ENCODE measurements at regions not wholly inside any gene's neighbourhood (a gene's known extent, or its start where the extent isn't known, plus 50 kb on each side); places are given as distances from the start of the nearest gene placed in this dataset.

GRCh38 chr13:69296130-69296529 is 811.5 kb upstream of the ATXN8OS start:
- POLR2A ChIA-PET, result no interaction called here
- Histone ChIP-seq H3K9me3 (ENCODE audit: control insufficient read depth, insufficient read depth, low read depth, low read length) (no peaks in the 10 kb centered on the region), H3K4me3 (ENCODE audit: low read depth in 2 of 2, low read length in 2 of 2) (no peak overlapping the region), H3K27me3 (ENCODE audit: control insufficient read depth, insufficient read depth, low read length) (no peaks in the 10 kb centered on the region), H3K4me1 (ENCODE audit: control insufficient read depth, insufficient read depth, low read length) (no peaks in the 10 kb centered on the region), H3K27ac (ENCODE audit: low read length) (no peak overlapping the region), H3K36me3 (ENCODE audit: control insufficient read depth, insufficient read depth, low read length) (no peaks in the 10 kb centered on the region)
- no TSS peak for BruUV-seq (replicated peaks)
- ATAC-seq, result no peak
- no peak for DNase-seq (ENCODE audit: low read depth, low spot score)
- CTCF ChIA-PET, result no interaction called here
- intact Hi-C loops (cut with micrococcal nuclease; ENCODE audit: unreplicated experiment), result no loop called here
- TF ChIP-seq SIN3A (IDR thresholded peaks at IDR 0.05; ENCODE audit: borderline replicate concordance, insufficient read depth, low read depth, low read length), result no peak
- TF ChIP-seq TCF7L2 (IDR thresholded peaks at IDR 0.05; ENCODE audit: low read depth, low read length), result no peak
- TF ChIP-seq CTCF (IDR thresholded peaks at IDR 0.05), result no peak
- TF ChIP-seq REST (IDR thresholded peaks at IDR 0.05; ENCODE audit: insufficient read depth in 1 of 2, low read depth in 2 of 2, low read length in 1 of 2), result no peak
- no peak for TF ChIP-seq POLR2AphosphoS5 (IDR thresholded peaks at IDR 0.05; ENCODE audit: low read depth, low read length)
- in situ Hi-C loops (cut with HindIII; ENCODE audit: low pct_unique_long_range_greater_than_20kb, low sequenced_read_pairs), result no loop called here

DNA sequence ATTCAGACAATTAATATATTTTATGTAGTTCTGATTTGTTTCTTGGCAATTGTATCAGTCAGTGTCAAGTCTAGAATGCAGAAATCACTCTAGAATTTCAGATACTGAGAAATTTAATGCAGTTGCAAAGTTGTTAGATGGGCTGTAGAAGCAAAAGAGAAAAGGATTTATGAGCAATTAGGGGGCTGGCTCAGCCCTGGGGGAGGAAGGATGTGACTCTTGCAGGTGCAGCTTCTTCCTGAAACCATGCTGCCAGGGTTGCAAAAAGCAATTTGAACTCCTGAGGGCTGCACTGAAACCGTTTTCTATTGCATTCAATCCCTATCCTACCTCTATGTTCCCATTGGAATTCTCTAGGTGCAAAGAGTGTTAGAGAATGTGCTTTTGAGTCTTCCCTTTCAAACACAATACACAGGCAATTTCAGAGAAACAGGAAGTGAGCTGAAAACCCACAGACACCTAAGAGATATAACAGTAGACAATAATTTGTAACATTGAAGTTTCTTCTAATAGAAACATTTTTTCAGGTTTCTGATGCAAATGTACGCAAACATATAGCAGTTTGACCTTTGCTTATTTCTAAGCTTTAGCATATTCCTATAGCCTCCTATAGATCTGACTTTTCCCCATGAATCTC is 814.7 kb upstream of the ATXN8OS start:
- DNase-seq (ENCODE audit: low read depth, low spot score), result no peak
- no peak for ATAC-seq
- intact Hi-C loops (cut with micrococcal nuclease; ENCODE audit: unreplicated experiment) (no loop called here), in situ Hi-C loops (cut with HindIII; ENCODE audit: low pct_unique_long_range_greater_than_20kb, low sequenced_read_pairs) (no loop called here)
- no peak overlapping the region for H3K27ac ChIP-seq (ENCODE audit: low read length)
- ChIA-PET POLR2A (no interaction called here), CTCF (no interaction called here)
- no peaks in the 10 kb centered on the region for H3K27me3 ChIP-seq (ENCODE audit: control insufficient read depth, insufficient read depth, low read length)
- TF ChIP-seq REST (IDR thresholded peaks at IDR 0.05; ENCODE audit: insufficient read depth in 1 of 2, low read depth in 2 of 2, low read length in 1 of 2), result no peak
- TF ChIP-seq CTCF (IDR thresholded peaks at IDR 0.05), result no peak
- no peak for TF ChIP-seq SIN3A (IDR thresholded peaks at IDR 0.05; ENCODE audit: borderline replicate concordance, insufficient read depth, low read depth, low read length)
- TF ChIP-seq TCF7L2 (IDR thresholded peaks at IDR 0.05; ENCODE audit: low read depth, low read length), result no peak
- TF ChIP-seq POLR2AphosphoS5 (IDR thresholded peaks at IDR 0.05; ENCODE audit: low read depth, low read length), result no peak
- no peak overlapping the region for H3K4me3 ChIP-seq (ENCODE audit: low read depth in 2 of 2, low read length in 2 of 2)
- no peaks in the 10 kb centered on the region for H3K36me3 ChIP-seq (ENCODE audit: control insufficient read depth, insufficient read depth, low read length)
- H3K9me3 ChIP-seq (ENCODE audit: control insufficient read depth, insufficient read depth, low read depth, low read length), result no peaks in the 10 kb centered on the region
- no TSS peak for BruUV-seq (replicated peaks)
- H3K4me1 ChIP-seq (ENCODE audit: control insufficient read depth, insufficient read depth, low read length), result no peaks in the 10 kb centered on the region
